HG03095 (cell line): ENCODE measurements at regions not wholly inside any gene's neighbourhood (a gene's known extent, or its start where the extent isn't known, plus 50 kb on each side); places are given as distances from the start of the nearest gene placed in this dataset.

Source experiments
- ATAC-seq: cut with Tn5 transposase; IDR thresholded peaks from one replicate; pipeline ENCODE4 v1.9.1; 2021; ENCODE audit warnings: moderate library complexity; ENCODE audit not compliant: unreplicated experiment

DNA sequence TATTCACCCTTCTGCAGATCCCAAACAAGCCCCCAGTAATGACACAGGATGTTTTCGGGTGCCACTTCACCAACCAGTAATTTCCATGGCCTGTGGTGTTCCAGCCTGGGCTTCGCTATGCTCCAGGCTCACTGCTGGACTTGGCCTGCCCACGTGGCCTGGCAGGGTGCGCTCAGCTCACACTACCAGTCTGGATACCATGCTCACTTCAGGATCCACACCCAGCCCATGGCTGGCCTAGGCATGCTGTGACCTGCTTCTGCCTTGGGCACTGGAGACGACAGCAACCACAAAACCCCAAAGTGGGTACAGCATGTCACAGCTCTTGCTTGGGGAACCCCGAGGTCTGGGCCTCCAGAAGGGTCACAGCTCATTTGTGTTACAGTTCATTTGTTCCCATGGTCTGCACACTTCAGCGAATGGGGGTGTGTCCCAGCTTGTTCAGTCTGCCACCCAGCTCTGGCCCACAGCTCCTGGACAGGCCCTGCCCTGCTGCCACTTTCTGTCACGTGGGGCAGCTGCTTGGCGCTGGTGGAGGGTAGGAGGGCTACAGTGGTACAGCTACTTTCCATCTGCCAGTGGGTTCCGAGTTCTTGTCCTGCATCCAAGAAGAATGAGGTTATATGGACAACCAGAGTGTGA, 650.8 kb downstream of the MCTP2 start:
- ATAC-seq, result no peak

DNA sequence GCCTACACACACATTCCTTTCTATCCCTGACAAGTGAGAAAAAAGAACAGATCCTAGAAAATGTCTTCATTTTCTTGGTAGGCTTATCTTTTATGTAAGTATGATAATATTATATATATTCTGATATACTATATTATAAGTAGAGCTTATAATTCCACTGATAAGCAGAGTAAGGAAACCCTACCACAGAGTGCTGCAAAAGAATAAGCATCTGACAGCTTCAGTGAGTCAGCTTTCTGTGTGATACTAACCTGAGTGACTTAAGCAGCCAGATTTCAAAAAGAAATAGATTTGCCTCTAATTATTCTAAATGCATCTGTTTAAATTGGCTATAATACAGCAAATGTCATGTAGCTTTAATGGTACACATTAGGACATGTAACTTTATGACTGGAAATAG, 656.0 kb downstream of the MCTP2 start:
- no peak for ATAC-seq

DNA sequence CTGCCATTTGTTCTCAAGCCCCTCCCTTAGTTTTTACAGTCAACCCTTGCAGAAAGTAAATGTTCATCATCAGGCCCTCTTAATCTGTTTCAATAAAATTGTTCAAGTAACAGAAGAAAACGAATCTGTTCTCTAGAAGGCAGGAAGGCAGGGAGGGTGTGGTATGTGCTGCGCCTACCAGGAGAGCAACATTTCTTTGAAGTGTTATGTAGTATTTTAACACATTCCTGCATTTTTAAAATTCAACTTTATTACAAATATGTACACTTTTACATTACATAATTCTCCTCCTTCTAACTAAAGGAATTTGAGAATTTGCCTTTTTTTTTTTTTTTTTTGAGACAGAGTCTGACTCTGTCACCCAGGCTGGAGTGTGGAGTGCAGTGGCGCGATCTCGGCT, 657.8 kb downstream of the MCTP2 start:
- ATAC-seq, result no peak

DNA sequence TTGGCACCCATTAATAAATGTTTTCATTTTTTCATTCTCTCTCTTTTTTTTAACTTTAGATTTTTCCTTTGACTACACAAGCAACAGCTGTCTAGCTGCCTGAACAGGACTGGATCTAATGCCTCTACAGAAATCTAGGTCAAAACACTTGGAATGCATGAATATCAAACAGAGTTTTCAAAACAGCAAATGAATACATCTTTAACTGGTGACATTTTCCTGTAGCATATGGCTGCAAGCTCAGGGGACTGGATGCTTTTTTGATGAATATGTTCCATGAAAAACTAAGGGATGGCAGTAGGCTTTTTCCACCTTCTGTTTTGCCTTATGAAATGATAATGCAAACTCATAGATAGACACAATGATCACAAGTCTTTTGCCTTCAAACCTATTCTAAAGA, 661.7 kb downstream of the MCTP2 start:
- ATAC-seq, result no peak

DNA sequence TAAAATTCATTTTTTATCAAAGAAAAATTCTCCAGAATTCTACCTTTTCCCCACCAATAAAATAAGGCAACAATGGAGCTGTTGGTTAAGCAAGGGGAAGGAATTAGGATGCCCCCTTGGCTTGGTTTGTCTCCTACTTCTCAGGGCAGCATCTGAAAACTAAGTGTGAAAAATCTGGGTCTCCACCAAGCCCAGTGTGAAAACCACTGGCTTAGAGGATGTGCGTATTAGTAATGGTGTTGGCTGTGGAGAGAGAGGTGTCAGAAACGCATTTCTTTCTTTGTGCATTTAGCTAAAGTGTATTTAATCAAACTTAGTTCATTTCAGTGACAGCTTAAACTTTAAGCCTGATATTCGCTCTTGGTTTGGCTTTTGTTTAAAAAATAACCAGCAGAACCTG, 662.7 kb downstream of the MCTP2 start:
- no peak for ATAC-seq

DNA sequence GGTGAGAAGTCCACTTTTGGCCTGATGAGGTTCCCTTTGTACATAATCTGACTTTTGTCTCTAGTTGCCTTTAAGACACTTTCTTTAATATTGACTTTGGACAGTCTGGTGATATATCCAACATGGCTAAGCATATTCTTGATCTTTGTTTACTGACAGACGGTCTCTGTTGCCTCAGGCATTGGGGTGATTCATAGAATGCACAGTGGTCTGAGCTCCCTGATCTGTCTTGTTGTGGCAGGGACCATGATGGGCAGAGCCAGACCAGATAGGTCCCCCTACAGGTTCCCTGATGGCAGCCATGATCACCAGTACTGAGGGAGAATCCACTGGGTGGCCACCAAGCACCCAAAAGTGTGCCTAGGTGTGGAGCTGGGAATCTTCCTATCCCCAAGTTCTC, 678.1 kb downstream of the MCTP2 start:
- ATAC-seq, result no peak

DNA sequence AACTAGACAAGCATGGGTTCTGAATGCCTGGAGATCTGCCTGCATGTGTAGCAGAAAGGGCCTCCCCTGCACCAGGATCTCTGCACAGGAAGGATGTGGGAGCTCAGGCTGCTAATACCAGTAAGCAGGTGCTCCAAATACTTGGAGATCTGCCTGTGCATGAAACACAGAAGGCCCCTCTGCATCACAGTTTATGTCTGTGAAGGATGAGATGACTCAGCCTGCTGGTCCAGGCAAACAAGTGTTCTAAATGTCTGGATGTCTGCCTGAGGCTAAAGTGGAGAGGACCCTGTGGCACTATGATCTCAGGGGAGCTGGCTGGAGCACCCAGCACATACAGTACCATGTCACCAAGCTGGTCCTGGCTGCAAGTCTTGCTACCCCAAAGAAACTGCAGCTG, 678.8 kb downstream of the MCTP2 start:
- ATAC-seq, result no peak

DNA sequence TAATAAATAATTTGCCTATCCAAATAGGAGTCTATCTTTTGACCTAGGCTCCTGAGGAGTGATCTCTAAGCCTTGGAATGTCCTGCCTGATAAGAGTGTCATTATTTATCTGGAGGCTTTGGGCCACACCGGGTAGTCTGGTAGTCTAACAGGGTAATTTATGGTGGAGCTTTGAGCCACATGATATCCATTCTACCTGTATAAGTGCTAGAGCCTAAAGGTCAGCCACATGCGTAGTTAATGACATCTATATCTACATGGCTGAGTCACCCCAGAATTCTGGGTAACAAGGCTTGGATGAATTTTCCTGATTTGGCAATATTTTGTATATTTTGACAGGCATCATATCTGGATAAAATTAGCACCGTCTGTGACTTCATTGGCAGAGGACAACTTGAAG, 681.4 kb downstream of the MCTP2 start:
- no peak for ATAC-seq

DNA sequence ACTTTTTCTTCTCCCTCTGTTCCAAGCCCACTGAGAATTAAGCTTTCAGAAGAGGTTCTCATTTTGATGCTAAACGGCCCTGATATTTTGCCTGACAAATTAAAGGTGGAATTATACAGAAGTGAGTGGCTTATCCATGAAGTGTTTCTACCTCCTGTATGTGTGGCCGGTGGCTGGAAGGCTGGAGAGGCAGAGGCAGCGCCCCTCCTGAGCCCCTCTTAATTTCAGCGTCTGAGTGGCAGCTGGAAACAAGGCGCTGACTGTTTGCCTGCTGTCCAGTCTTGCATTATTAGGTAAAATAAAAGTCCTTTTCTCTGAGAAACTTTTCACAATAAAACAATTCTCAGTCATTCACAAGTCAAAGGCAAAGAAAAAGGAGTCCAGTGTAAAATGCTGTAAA, 685.7 kb downstream of the MCTP2 start:
- no peak for ATAC-seq

DNA sequence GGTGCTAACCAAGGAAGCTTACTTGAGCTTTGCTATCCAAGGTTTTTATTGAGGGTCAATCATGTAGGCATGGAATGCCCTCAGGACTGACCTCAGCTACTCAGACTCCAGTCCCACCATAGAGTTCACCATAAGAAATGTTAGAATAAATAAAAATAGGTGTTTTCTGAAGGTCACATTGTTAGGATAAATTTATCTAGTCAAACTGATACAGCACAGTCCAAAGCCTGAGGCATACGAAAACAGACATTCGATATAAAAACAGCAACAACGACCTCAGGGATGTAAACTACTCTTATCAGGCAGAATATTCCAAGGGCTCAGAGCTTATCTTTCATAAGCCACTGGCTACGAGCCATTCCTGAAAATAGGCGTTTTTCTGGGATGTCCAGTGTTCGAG, 690.6 kb downstream of the MCTP2 start:
- ATAC-seq, result no peak

DNA sequence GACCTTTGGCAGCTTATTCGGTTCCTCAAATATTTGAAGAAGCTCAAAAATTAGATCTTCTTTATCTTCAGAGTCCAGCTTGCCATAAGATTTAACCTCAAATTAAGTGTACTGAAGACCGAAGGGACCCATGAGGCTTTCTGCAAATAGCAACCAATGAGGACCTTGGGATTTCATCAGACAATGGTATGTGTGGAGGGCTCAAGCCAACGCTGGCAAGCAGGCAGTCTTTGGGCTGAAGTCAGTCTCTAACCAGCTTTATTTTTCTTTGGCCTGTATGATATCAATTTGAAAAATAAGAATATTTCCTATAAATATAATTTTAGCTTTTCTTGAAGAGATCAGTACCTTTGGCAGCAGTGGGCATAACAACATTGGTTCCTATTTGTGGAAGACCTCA, 692.7 kb downstream of the MCTP2 start:
- no peak for ATAC-seq

DNA sequence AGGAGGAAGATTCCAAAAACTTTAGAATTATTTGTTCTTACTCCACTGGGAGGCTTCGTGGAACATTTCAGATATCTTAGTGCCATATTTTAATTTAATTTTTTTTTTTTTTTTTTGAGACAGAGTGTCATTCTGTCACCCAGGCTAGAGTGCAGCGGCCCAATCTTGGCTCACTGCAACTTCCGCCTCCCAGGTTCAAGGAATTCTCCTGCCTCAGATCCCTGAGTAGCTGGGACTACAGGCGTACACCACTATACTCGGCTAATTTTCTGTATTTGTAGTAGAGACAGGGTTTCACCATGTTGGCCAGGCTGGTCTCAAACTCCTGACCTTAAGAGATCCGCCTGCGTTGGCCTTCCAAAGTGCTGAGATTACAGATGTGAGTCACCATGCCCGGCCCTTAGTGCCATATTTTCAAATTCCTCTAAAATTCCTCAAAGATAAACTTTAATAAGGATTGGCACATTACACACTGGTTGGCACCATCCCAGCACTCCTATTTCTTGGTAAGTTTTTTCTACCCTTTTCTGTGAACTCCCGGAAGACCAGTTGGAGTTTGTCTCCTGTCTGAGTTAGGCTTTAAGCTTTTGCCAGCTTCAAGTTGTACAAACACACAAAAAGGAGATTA, 693.7 kb downstream of the MCTP2 start:
- no peak for ATAC-seq

DNA sequence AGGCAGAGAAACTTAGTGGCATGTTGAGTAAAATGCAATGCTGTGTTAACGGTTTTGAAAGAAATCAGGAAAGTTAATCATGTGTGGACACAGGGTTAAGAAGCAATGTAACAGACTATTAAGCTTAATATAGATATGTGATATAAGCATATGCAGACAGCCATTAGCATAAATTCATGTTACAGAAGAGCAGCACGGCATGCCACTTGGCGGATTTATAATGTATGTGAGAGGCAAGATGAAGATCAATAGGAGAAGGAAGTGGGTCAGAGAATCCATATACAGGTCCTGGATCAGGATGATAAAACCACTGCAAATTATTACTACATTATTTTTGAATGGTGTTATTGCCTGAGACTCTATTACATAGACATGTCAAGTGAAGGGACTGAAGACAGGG, 694.3 kb downstream of the MCTP2 start:
- ATAC-seq, result no peak

DNA sequence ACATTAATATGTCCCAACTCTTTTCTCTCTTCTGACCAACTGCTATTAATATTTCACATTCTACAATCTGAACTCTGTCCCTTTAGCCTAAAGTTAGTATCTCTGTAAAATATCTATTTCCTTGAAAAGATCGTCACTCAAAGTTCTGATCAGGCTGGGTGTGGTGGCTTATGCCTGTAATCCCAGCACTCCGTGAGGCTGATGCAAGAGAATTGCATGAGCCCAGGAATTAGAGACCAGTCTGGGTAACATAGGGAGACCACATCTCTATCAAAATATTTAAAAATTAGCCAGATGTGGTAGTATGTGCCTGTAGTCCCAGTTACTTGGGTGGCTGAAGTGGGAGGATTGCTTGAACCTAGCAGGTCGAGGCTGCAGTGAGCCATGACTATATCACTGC, 695.6 kb downstream of the MCTP2 start:
- ATAC-seq, result no peak

DNA sequence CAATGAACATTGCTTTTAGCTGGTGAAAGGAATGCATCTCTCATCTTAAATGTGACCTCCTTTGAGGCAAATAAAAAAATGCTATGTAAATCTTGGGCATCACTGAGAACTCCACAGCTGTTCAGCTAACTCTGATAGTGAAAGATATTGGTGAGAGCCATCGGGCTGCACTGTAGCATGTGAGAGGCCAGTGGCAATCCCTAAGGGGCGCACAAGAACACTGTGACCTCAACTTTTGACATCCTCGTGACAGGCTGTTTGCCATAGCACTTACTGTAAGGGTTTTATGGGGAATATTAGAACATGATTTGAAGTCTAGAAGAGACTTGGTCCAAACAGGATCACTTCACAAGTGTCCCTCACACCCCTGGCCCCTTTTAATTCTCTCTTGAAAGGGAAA, 697.9 kb downstream of the MCTP2 start:
- no peak for ATAC-seq

DNA sequence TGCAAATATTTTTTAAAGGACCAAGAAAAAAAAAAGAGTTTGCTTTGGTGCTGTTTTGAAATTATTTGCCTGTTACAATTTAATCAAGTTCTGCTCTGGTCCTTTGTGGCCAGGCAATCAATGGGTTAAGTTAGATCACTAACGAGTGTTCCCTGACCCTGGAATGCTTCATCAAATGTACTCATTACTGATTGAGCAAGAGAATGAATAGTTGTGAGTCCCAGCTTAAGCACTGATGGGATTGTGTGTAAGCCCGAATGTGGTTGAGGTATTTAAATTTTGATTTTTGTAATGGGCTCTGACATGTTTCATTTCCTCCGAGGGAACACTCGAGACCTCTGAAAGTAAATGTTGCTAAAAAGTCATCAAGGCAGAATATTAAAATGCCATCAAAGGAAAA, 699.1 kb downstream of the MCTP2 start:
- ATAC-seq, result no peak

DNA sequence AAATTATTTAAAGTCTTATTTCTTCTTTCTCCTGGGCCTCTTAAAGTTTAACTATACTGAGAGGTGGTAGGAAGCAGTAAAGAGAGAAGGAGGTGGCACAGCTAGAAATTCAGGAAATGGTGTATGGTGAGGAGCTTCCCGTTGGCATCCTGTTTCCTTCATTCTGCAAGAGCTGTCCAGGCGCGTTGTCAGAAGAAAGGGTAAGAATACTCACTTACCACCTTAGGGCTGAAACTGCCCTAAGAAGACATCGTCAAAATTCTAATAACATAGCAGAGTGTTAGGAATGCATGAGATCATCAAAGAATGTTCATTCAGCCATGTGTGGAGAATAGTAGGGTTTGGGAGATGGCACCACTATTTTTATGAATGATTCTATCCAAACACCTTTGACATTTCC, 699.6 kb downstream of the MCTP2 start:
- ATAC-seq, result no peak

DNA sequence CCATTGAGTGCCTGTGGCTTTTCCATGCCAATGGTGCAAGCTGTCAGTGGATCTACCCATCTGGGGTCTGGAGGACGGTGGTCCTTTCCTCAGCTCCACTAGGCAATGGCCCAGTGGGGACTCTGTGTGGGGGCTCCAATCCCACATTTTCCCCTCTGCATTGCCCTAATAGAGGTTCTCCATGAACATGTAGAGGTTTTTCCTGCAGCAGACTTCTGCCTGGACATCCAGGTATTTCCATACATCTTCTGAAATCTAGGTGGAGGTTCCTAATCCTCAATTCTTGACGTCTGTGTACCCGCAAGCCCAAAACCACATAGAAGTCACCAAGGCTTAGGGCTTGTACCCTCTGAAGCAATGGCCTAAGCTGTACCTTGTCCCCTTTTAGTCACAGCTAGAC, 703.1 kb downstream of the MCTP2 start:
- no peak for ATAC-seq

DNA sequence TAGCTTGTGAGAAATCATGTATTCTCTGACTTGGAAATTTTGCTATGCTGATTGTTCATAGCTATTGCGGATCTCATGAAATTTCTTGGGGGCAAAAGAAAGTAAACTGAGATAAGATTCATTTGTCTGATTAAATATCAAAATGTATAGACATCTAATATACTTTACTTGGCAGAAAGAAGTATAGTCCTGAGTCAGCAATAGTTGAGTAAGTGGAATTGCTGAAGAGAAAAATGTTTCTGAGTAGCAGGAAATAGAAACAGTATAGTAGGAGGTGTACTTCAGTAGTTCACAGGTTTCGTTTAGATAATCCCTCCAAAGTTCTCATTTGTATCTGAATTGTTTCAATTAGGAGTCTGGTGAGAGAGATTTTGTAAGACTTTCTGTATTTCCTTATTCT, 705.9 kb downstream of the MCTP2 start:
- ATAC-seq, result no peak

DNA sequence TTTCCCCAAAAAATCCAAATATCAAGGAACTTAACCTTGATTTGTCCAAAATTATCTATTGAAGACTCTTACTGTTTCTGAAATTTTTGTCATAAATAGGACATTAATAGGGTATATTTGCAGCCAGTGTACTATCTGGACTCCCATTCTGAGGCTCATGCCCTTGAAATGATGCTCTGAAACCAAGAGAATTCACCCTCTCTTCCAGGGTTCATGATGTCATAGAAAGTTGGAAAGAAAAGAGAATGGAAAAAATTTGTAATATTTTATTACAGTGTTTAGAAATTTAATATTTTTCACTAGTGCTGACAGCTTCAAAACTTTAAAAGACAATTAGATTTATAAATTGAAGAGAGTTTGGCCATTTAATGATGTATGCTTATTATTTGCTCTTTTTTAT, 712.5 kb downstream of the MCTP2 start:
- ATAC-seq, result no peak

DNA sequence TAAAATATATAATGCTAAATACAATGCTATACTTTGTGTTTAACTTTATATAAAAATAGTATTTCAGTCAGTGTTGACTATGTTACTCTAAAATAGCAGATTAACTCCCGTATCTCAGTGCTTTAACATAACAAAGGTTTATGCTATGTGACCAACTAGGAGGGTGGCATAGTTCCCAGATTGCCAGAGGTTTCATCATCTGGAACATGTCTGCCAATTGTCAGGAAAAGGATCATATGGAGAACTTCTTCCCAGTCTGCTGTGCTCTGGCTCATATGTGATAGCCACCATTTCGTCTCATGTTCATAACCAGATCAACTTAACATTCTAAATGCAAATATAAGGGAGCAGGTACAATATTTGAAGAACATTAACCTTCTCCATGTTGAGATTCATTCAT, 720.2 kb downstream of the MCTP2 start:
- ATAC-seq, result no peak

DNA sequence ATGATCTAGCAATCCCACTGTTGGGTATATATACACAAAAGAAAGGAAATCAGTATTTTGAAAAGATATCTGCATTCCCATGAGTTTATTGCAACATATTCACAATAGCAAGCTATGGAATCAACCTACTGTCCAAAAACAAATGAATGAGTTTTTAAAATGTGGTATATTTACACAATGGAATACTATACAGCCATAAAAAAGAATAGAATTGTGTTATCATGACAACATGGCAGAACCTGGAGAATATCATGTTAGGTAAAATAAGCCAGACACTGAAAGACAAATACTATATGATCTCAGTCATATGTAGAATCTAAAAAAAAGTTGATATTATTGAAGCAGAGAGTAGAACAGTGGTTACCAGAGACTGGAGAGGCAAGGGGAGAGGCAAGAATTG, 732.6 kb downstream of the MCTP2 start:
- no peak for ATAC-seq

DNA sequence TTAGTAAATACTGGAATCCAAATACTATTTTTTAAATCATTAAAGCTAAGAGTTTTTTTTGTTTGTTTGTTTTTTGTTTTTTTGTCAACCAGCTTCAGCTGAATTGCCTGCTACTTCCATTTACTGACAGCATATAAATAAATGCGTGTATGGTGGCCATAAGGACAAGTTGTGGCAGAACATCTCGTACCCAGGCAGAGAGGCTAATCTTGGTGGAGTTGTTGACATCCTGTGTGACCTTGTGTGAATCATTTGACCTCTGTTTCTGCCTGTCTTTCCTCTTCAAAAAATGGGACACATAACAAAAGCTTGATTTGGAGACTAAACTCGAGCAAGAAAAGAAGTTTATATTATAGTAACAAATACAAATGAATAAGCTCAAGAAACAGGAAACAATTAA, 734.2 kb downstream of the MCTP2 start:
- no peak for ATAC-seq
